T-cell (primary cell): ENCODE measurements at regions not wholly inside any gene's neighbourhood (a gene's known extent, or its start where the extent isn't known, plus 50 kb on each side); places are given as distances from the start of the nearest gene placed in this dataset.

ENCODE experiments used
- ATAC-seq, 4 experiments: fragments of 200-7000 bp in 3 of 4; fragments of 150-1000 bp in 1 of 4; cut with Tn5 transposase; replicated peaks in 1 of 4; 1 replicate in 3 of 4; 2 replicates in 1 of 4; pipeline ENCODE4 v1.10.0; 2021; ENCODE audit warnings: moderate library complexity in 3 of 4, mild to moderate bottlenecking in 2 of 4, moderate number of reproducible peaks in 1 of 4
- CTCF ChIA-PET, 2 donors: fragments of 300-600 bp; sonication (Branson Sonifier 250); formaldehyde crosslinking; loops; one replicate each; lab custom pipeline; 2022; ENCODE audit warnings: antibody characterized with exemption in 2 of 2; lab: Charles Lee
- POLR2A ChIA-PET, 2 donors: fragments of 300-600 bp; sonication (Branson Sonifier 250); formaldehyde crosslinking; loops; one replicate each; lab custom pipeline; 2022; ENCODE audit warnings: antibody characterized with exemption in 2 of 2; lab: Charles Lee
- DNase-seq, 35 experiments: peaks; one replicate each; pipeline versions ENCODE4 v3.0.0 to v3.0.0-alpha.2; 2013 to 2023
- H3K27ac ChIP-seq: one replicate; pipeline ENCODE4 v1.5.1; 2013; ENCODE audit warnings: low read length
- H3K27me3 ChIP-seq, 2 experiments: replicated peaks in 1 of 2; 1 replicate in 1 of 2; 2 replicates in 1 of 2; pipeline versions ENCODE4 v1.6.1 to v1.7.0; 2013; ENCODE audit warnings: low read length in 1 of 2, mixed read lengths in 1 of 2; ENCODE audit not compliant: control insufficient read depth in 2 of 2, insufficient read depth in 2 of 2; ENCODE audit errors: extremely low read depth in 1 of 2
- H3K36me3 ChIP-seq, 2 donors: 1 replicate in 1 of 2; 2 replicates in 1 of 2; pipeline versions ENCODE4 v1.6.1 to v1.7.0; 2013; ENCODE audit warnings: low read length in 1 of 2; ENCODE audit not compliant: control insufficient read depth in 2 of 2, insufficient read depth in 1 of 2; ENCODE audit errors: extremely low read depth in 1 of 2
- H3K4me1 ChIP-seq, 2 experiments: 1 replicate in 1 of 2; 2 replicates in 1 of 2; pipeline versions ENCODE4 v1.6.1 to v1.7.0; 2013; ENCODE audit warnings: low read length in 2 of 2, mixed read lengths in 1 of 2; ENCODE audit not compliant: insufficient read depth in 2 of 2, control insufficient read depth in 1 of 2; ENCODE audit errors: extremely low read depth in 1 of 2
- H3K4me3 ChIP-seq, 2 donors: 1 replicate in 1 of 2; 2 replicates in 1 of 2; pipeline versions ENCODE4 v1.5.1 to v1.7.0; 2013; ENCODE audit warnings: mild to moderate bottlenecking in 2 of 2, low read length in 1 of 2, moderate library complexity in 1 of 2; ENCODE audit not compliant: control insufficient read depth in 1 of 2; ENCODE audit errors: extremely low read depth in 1 of 2
- H3K9me3 ChIP-seq: 2 replicates; pipeline ENCODE4 v1.7.0; 2013
- H3K27ac Mint-ChIP-seq, 2 donors: one replicate each; pipeline ENCODE4 v1.8.0; 2020 to 2021; ENCODE audit warnings: mild to moderate bottlenecking in 2 of 2, mixed read lengths in 2 of 2
- H3K27me3 Mint-ChIP-seq, 2 donors: one replicate each; pipeline ENCODE4 v1.8.0; 2021 to 2022; ENCODE audit warnings: mixed read lengths in 2 of 2
- H3K36me3 Mint-ChIP-seq: one replicate; pipeline ENCODE4 v1.8.0; 2021; ENCODE audit warnings: mixed read lengths
- H3K4me1 Mint-ChIP-seq, 3 donors: one replicate each; pipeline ENCODE4 v1.8.0; 2020 to 2022; ENCODE audit warnings: mixed read lengths in 3 of 3, mild to moderate bottlenecking in 1 of 3
- H3K4me3 Mint-ChIP-seq, 3 donors: one replicate each; pipeline ENCODE4 v1.8.0; 2020 to 2022; ENCODE audit warnings: mild to moderate bottlenecking in 3 of 3, mixed read lengths in 3 of 3, moderate library complexity in 3 of 3
- H3K9me3 Mint-ChIP-seq, 3 donors: one replicate each; pipeline ENCODE4 v1.8.0; 2020 to 2022; ENCODE audit warnings: mixed read lengths in 3 of 3
- WGBS: methylation state at CpG from one replicate; pipeline ENCODE4 v1.1.5; 2013; ENCODE audit warnings: missing lambda C conversion rate; ENCODE audit not compliant: insufficient coverage; 5-methylcytosine and 5-hydroxymethylcytosine counted together

DNA sequence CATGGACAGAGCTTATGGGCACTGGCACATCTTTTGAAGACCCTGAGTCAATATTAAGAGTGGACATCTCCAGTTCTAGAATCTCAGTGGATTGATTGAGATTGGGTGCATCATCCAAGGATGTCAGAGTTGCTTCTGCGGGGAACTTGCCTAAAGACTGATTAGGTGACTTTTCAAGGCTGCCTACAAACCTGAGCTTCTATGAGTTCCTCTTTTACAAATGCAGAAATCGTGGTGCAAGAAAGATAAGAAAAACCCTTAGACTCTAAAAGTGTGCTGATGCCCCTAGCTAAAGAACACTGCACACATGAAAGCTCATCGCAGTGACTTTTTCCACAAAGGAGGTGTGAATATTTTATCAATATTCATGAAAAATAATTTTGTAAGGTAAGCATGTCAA lies 86.8 kb upstream of the NEDD4L start:
- H3K9me3 ChIP-seq, result no peaks in the 10 kb centered on the region
- Mint-ChIP-seq H3K27me3 (peaks cover 20 to 25% of the 10 kb centered on the region in 2 donors), H3K4me1 (no peaks in the 10 kb centered on the region), H3K4me3 (no peak overlapping the region), H3K36me3 (no peaks in the 10 kb centered on the region), H3K27ac (no peak overlapping the region), H3K9me3 (no peaks in the 10 kb centered on the region)
- H3K27me3 ChIP-seq, result peaks cover 0 to 21% of the 10 kb centered on the region in 2 experiments
- DNase-seq (no peak), ATAC-seq (no peak)
- H3K27ac ChIP-seq, result no peak overlapping the region
- POLR2A ChIA-PET, result no interaction called here
- CTCF ChIA-PET, result no interaction called here
- H3K4me1 ChIP-seq, result no peaks in the 10 kb centered on the region
- no peak overlapping the region for H3K4me3 ChIP-seq
- 33% methylated on average over 2 of the region's 3 CpGs for WGBS
- H3K36me3 ChIP-seq, result no peaks in the 10 kb centered on the region

DNA sequence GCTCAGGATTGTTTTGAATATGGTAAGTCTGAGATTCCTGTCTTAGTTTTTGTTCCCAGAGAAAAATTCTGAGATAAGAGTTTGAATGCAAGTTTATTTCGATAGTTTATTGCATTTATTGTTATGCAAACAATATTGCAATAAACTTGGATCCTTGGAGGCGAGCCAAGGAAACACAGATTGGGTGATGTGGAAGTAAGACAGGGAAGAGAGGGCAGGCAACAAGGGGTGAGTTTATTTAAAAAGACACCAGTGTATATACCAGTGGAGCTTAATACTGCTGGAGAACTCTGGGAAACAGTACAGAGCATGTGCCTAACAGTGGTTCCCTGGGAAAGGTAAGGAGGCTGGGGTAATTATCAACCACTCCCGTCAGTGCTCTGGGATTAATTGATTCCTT lies 87.5 kb upstream of the NEDD4L start:
- Mint-ChIP-seq H3K9me3 (no peaks in the 10 kb centered on the region), H3K27me3 (peaks cover 20% of the 10 kb centered on the region in 2 donors), H3K27ac (no peak overlapping the region), H3K36me3 (no peaks in the 10 kb centered on the region), H3K4me3 (no peak overlapping the region), H3K4me1 (no peaks in the 10 kb centered on the region)
- H3K4me1 ChIP-seq, result no peaks in the 10 kb centered on the region
- H3K27ac ChIP-seq, result no peak overlapping the region
- DNase-seq, result no peak
- H3K27me3 ChIP-seq, result peaks cover 0 to 21% of the 10 kb centered on the region in 2 experiments
- no peaks in the 10 kb centered on the region for H3K36me3 ChIP-seq
- ATAC-seq, result no peak
- no peaks in the 10 kb centered on the region for H3K9me3 ChIP-seq
- CTCF ChIA-PET, result no interaction called here
- H3K4me3 ChIP-seq, result no peak overlapping the region
- WGBS, result 69% methylated on average over 2 of the region's 3 CpGs
- POLR2A ChIA-PET, result no interaction called here

DNA sequence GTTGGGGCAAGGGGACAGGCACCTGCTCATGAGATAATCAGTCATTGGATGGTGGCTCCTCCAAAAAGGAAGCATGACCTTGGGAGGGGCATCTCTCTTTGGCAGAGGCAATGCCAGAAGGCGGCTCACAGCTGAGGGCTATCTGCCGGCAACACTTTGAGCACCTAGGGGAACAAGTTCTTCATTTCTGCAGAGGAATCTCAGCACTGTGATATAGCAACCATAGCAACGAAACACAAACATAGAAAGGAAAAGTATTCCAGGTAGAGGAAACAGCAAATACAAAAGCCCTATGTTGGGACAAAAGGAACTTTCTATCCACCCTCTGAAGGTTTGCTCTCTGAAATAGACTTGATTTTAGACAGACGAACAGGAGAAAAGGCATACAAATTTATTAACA lies 89.1 kb upstream of the NEDD4L start:
- Mint-ChIP-seq H3K9me3 (no peaks in the 10 kb centered on the region), H3K4me1 (no peaks in the 10 kb centered on the region), H3K27me3 (peaks cover 12 to 14% of the 10 kb centered on the region in 2 donors), H3K27ac (no peak overlapping the region), H3K4me3 (no peak overlapping the region), H3K36me3 (no peaks in the 10 kb centered on the region)
- H3K4me3 ChIP-seq, result no peak overlapping the region
- ChIA-PET CTCF (no interaction called here), POLR2A (no interaction called here)
- H3K9me3 ChIP-seq, result no peaks in the 10 kb centered on the region
- no peak overlapping the region for H3K27ac ChIP-seq
- WGBS, result no CpG with 5 or more reads among the region's 4 CpGs
- ATAC-seq, result no peak
- no peaks in the 10 kb centered on the region for H3K36me3 ChIP-seq
- no peak for DNase-seq
- peaks cover 0 to 17% of the 10 kb centered on the region in 2 experiments for H3K27me3 ChIP-seq
- no peaks in the 10 kb centered on the region for H3K4me1 ChIP-seq

DNA sequence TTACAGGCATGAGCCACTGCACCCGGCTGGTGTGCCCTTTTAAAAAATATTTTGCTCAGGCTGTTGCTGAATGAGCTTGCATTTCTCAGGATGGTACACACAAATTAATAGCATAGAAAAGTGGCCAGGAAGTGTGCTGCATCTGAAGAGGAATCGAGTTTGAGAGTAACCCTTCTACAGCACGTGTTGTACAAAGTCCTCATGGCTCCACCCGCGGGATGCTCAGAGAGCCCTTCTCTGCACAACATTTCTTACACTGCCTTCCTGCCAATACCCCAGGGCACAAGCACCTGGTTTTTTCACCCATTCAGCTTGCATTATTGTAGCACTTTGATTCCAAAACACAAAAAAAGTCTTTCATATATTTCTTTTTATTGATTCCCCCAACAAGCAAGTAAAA lies 90.1 kb upstream of the NEDD4L start:
- 87% methylated on average over 3 of the region's 5 CpGs for WGBS
- ATAC-seq (no peak), DNase-seq (no peak)
- Mint-ChIP-seq H3K9me3 (no peaks in the 10 kb centered on the region), H3K4me3 (no peak overlapping the region), H3K36me3 (no peaks in the 10 kb centered on the region), H3K27ac (no peak overlapping the region), H3K4me1 (no peaks in the 10 kb centered on the region), H3K27me3 (peaks cover 2 to 5% of the 10 kb centered on the region in 2 donors)
- ChIA-PET CTCF (no interaction called here), POLR2A (no interaction called here)
- H3K4me3 ChIP-seq, result no peak overlapping the region
- H3K27ac ChIP-seq, result no peak overlapping the region
- no peaks in the 10 kb centered on the region for H3K4me1 ChIP-seq
- H3K27me3 ChIP-seq, result peaks cover 0 to 21% of the 10 kb centered on the region in 2 experiments
- H3K9me3 ChIP-seq, result no peaks in the 10 kb centered on the region
- H3K36me3 ChIP-seq, result no peaks in the 10 kb centered on the region

DNA sequence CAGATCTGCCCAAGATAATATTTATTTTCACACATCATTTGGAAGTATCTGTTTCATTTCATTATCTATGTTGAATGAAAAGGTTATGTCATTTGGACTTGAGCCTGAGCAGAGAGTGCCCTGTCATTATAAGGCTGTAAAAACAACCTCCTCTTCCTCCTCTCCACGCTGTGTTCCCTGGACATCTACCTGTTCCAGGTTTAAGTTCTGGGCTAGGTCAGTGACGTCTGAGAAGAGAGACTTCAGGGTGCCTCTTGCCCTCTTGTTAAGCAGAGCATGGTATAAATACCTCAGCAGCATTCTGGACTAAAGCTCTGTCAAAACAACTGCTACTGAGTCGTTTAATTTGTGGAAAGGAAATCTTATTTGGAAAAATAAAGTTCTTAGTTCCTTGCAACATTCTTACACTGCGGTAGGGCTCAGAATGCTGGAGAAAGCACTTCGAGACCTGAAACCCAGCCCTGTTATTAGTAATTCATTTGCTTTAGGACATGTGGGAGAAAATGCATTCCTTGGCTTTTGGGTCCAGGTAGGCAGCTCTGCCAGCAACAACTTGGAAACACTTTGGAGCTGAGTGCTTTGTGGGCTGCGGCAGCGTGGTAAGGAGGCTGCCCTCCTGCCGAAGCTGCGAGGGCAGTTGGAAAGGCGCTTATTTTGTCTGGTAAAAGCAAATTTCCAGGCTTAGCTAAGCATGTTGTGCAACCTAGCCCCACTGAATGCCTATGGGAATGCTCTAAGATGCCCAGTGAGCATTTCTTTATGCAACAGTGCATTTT lies 91.8 kb upstream of the NEDD4L start:
- ChIA-PET POLR2A (no interaction called here), CTCF (no interaction called here)
- WGBS, result 80% methylated on average over 9 of the region's 10 CpGs
- no peaks in the 10 kb centered on the region for H3K9me3 Mint-ChIP-seq
- peaks cover 0 to 3% of the 10 kb centered on the region in 2 donors for H3K27me3 Mint-ChIP-seq
- Histone ChIP-seq H3K36me3 (no peaks in the 10 kb centered on the region), H3K27me3 (peaks cover 0 to 15% of the 10 kb centered on the region in 2 experiments), H3K4me1 (no peaks in the 10 kb centered on the region), H3K27ac (no peak overlapping the region), H3K4me3 (no peak overlapping the region), H3K9me3 (no peaks in the 10 kb centered on the region)
- H3K36me3 Mint-ChIP-seq, result no peaks in the 10 kb centered on the region
- H3K27ac Mint-ChIP-seq, result no peak overlapping the region
- no peak for ATAC-seq
- H3K4me3 Mint-ChIP-seq, result no peak overlapping the region
- no peaks in the 10 kb centered on the region for H3K4me1 Mint-ChIP-seq
- no peak for DNase-seq

DNA sequence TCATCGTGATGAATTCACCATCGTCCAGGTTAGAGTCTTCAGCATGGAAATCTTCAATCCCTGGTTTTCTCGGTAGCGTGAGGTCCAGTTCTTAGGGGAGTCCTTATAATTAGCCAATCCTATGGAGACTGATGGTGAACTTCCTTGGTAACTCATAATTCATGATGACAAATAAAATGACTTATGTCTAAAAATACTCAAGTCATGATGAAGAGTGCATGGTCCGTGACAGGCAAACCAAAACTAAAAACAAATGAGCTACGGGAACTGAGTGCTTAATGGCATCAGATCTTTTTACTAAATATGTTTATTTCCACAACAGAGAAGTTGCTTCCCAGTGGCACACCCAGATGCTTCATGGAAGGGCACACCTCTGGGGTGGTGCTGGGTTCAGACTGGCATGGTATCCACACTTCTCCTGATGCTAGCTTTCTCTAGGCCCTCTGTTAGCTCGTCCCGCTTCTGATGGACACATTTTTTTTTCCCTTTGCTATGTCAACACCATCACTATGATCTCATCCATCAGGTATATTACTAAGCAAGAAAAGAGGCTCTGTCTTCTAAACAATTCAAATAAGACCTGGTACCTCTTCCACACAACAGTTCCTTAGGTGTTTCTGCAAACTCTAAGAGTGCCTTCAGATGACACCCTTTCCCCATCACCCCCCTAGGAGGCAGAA lies 92.8 kb upstream of the NEDD4L start:
- Histone ChIP-seq H3K9me3 (no peaks in the 10 kb centered on the region), H3K27me3 (peaks cover 0 to 10% of the 10 kb centered on the region in 2 experiments), H3K4me1 (no peaks in the 10 kb centered on the region), H3K36me3 (no peaks in the 10 kb centered on the region), H3K4me3 (no peak overlapping the region), H3K27ac (no peak overlapping the region)
- H3K9me3 Mint-ChIP-seq, result no peaks in the 10 kb centered on the region
- CTCF ChIA-PET, result interaction anchor here in 1 of 2 donors (0.6 kb wide), 1 partner anchor 123 kb away, joined by 4 read pairs; no protein-coding TSS in a partner anchor
- DNase-seq (no peak), ATAC-seq (no peak)
- POLR2A ChIA-PET, result no interaction called here
- no peak overlapping the region for H3K4me3 Mint-ChIP-seq
- H3K27me3 Mint-ChIP-seq, result peaks cover 0 to 3% of the 10 kb centered on the region in 2 donors
- 100% methylated on average over 4 of the region's 8 CpGs for WGBS
- H3K4me1 Mint-ChIP-seq, result no peaks in the 10 kb centered on the region
- H3K27ac Mint-ChIP-seq, result no peak overlapping the region
- H3K36me3 Mint-ChIP-seq, result no peaks in the 10 kb centered on the region
